Endothelial cell of umbilical vein (primary cell): ENCODE measurements at regions not wholly inside any gene's neighbourhood (a gene's known extent, or its start where the extent isn't known, plus 50 kb on each side); places are given as distances from the start of the nearest gene placed in this dataset.
"Not testable (repeated sequence)": the region's sequence is repeated elsewhere in the genome, so short reads cannot be mapped to it uniquely, and the experiment has no call there.

Experiments
- BruUV-seq: library from RNA; stranded (reverse); fragments of 400-500 nt; replicated peaks from 2 replicates; lab custom pipeline; 2021; lab: Mats Ljungman, UMichigan
- CTCF ChIA-PET: fragments of 300-600, 350-600 bp; sonication (Branson Sonifier 250); formaldehyde crosslinking; loops from one replicate; lab custom pipeline; 2021; ENCODE audit warnings: antibody characterized with exemption, inconsistent platforms; lab: Charles Lee
- POLR2A ChIA-PET: fragments of 300-600, 350-600 bp; sonication (Branson Sonifier 250); formaldehyde crosslinking; loops from one replicate; lab custom pipeline; 2021; ENCODE audit warnings: antibody characterized with exemption, inconsistent platforms; lab: Charles Lee
- DNase-seq: peaks from one replicate; pipeline ENCODE4 v3.0.0-alpha.2; 2011; ENCODE audit warnings: low read depth, low spot score
- FAIRE-seq: peaks from 2 replicates; lab custom pipeline; 2011; peaks lifted over from hg19 to GRCh38; lab: Jason Lieb, UNC
- H2AFZ ChIP-seq: 2 replicates; pipeline ENCODE4 v1.6.0; 2012; ENCODE audit warnings: low read depth, low read length, control low read depth, inconsistent platforms
- H3K27ac ChIP-seq: 2 replicates; pipeline ENCODE4 v1.5.1; 2011; ENCODE audit warnings: low read depth, mild to moderate bottlenecking, control low read depth, low read length, moderate library complexity; ENCODE audit not compliant: insufficient read depth
- H3K27me3 ChIP-seq, 2 experiments: 2 replicates each; pipeline versions ENCODE4 v1.6.0 to v1.6.1; 2011; ENCODE audit warnings: low read length in 2 of 2, mixed read lengths in 1 of 2; ENCODE audit not compliant: control insufficient read depth in 2 of 2, insufficient read depth in 2 of 2
- H3K36me3 ChIP-seq, 2 experiments: 2 replicates in 1 of 2; 3 replicates in 1 of 2; pipeline ENCODE4 v1.5.1; 2011; ENCODE audit warnings: low read length in 2 of 2, mild to moderate bottlenecking in 1 of 2, moderate library complexity in 1 of 2; ENCODE audit not compliant: control insufficient read depth in 2 of 2, insufficient read depth in 2 of 2; ENCODE audit errors: extremely low read depth in 1 of 2
- H3K4me1 ChIP-seq: 3 replicates; pipeline ENCODE4 v1.5.1; 2011; ENCODE audit warnings: mild to moderate bottlenecking, low read length; ENCODE audit not compliant: control insufficient read depth, insufficient read depth; ENCODE audit errors: extremely low read depth
- H3K4me2 ChIP-seq: 2 replicates; pipeline ENCODE4 v1.6.1; 2011; ENCODE audit warnings: low read length, control low read depth, mixed read lengths; ENCODE audit not compliant: insufficient read depth
- H3K4me3 ChIP-seq, 3 experiments: fragments of 200-600 bp in 1 of 3; sonication (generic), shearing (Covaris generic) in 1 of 3; replicated peaks in 1 of 3; 2 replicates each; pipeline ENCODE4 v1.5.1; 2011 to 2016; ENCODE audit warnings: control low read depth in 3 of 3, low read length in 3 of 3, mild to moderate bottlenecking in 2 of 3, inconsistent platforms in 1 of 3, low read depth in 1 of 3, moderate library complexity in 1 of 3; ENCODE audit not compliant: insufficient read depth in 1 of 3
- H3K79me2 ChIP-seq: 2 replicates; pipeline ENCODE4 v1.6.0; 2012; ENCODE audit warnings: low read length, inconsistent platforms; ENCODE audit not compliant: control insufficient read depth, insufficient read depth
- H3K9ac ChIP-seq: replicated peaks from 2 replicates; pipeline ENCODE3; 2011; ENCODE audit warnings: low read length, control low read depth; ENCODE audit not compliant: insufficient read depth; ENCODE audit errors: extremely low read depth
- H3K9me1 ChIP-seq: replicated peaks from 3 replicates; pipeline ENCODE4 v1.6.0; 2011; ENCODE audit warnings: mild to moderate bottlenecking, low read length; ENCODE audit not compliant: control insufficient read depth, insufficient read depth; ENCODE audit errors: extremely low read depth
- H3K9me3 ChIP-seq: replicated peaks from 2 replicates; pipeline ENCODE4 v1.5.1; 2012; ENCODE audit warnings: low read length, inconsistent platforms; ENCODE audit not compliant: control insufficient read depth, insufficient read depth
- H4K20me1 ChIP-seq: replicated peaks from 2 replicates; pipeline ENCODE3; 2011; ENCODE audit warnings: mild to moderate bottlenecking, low read length; ENCODE audit not compliant: control insufficient read depth, insufficient read depth; ENCODE audit errors: extremely low read depth
- CTCF ChIP-seq, 2 donors: IDR thresholded peaks; 1 replicate in 1 of 2; 2 replicates in 1 of 2; pipeline ENCODE4 v1.5.1; 2011; ENCODE audit warnings: low read length in 2 of 2, mild to moderate bottlenecking in 2 of 2, moderate library complexity in 2 of 2, control low read depth in 1 of 2, inconsistent platforms in 1 of 2, low read depth in 1 of 2; ENCODE audit not compliant: insufficient read depth in 1 of 2; ENCODE audit errors: extremely low read depth in 1 of 2
- EZH2 ChIP-seq: IDR thresholded peaks from 2 replicates; pipeline ENCODE4 v1.6.1; 2012; ENCODE audit warnings: borderline replicate concordance, low read depth, mild to moderate bottlenecking, moderate library complexity, low read length, inconsistent platforms; ENCODE audit not compliant: severe bottlenecking
- FOS ChIP-seq: IDR thresholded peaks from 2 replicates; pipeline ENCODE4 v1.6.1; 2011; ENCODE audit warnings: mild to moderate bottlenecking, low read length, moderate library complexity, borderline replicate concordance; ENCODE audit not compliant: insufficient read depth
- GATA2 ChIP-seq: IDR thresholded peaks from 2 replicates; pipeline ENCODE4 v1.7.0; 2011; ENCODE audit warnings: low read depth, mild to moderate bottlenecking, moderate library complexity, mixed read lengths, low read length; ENCODE audit not compliant: insufficient read length, insufficient read depth
- JUN ChIP-seq: IDR thresholded peaks from 2 replicates; pipeline ENCODE4 v1.6.1; 2011; ENCODE audit warnings: borderline replicate concordance, low read depth; ENCODE audit not compliant: insufficient read length, insufficient read depth
- MAX ChIP-seq: IDR thresholded peaks from 2 replicates; pipeline ENCODE4 v1.6.1; 2011; ENCODE audit not compliant: insufficient read depth, insufficient read length
- MYC ChIP-seq: IDR thresholded peaks from one replicate; pipeline ENCODE4 v1.6.1; 2011; ENCODE audit warnings: mild to moderate bottlenecking, low read depth, low read length
- POLR2A ChIP-seq: IDR thresholded peaks from 2 replicates; pipeline ENCODE4 v1.6.1; 2012; ENCODE audit warnings: low read depth, mild to moderate bottlenecking, control low read depth, low read length
- POLR2AphosphoS5 ChIP-seq: IDR thresholded peaks from 2 replicates; pipeline ENCODE4 v1.6.1; 2012; ENCODE audit warnings: low read depth, mild to moderate bottlenecking, control low read depth, low read length, moderate library complexity; ENCODE audit not compliant: insufficient read depth
- dilution Hi-C: fragments of 300-500 bp; cut with MboI; formaldehyde crosslinking; loops from one replicate; pipeline ENCODE4 v1.15.0; 2019; ENCODE audit warnings: low sequenced_read_pairs; ENCODE audit not compliant: extremely low pct_ligation_motif_present
- intact Hi-C: fragments of 100-400 bp; cut with micrococcal nuclease; formaldehyde crosslinking; loops from one replicate; pipeline ENCODE4 v1.10.0; 2022

GRCh38 chr20:29326376-29327070 lies 1930.9 kb upstream of the DEFB115 start:
- Histone ChIP-seq H3K9me3 (peaks cover 8% of the 10 kb centered on the region), H3K79me2 (no peaks in the 10 kb centered on the region), H3K4me2 (no peak overlapping the region), H3K4me3 (no peak overlapping the region), H3K27ac (no peak overlapping the region), H3K9ac (no peak overlapping the region), H2AFZ (no peak overlapping the region), H3K36me3 (no peaks in the 10 kb centered on the region), H3K4me1 (no peaks in the 10 kb centered on the region), H4K20me1 (no peaks in the 10 kb centered on the region), H3K27me3 (no peaks in the 10 kb centered on the region), H3K9me1 (no peaks in the 10 kb centered on the region)
- CTCF ChIA-PET = no interaction called here
- no peak for TF ChIP-seq GATA2
- no peak for TF ChIP-seq EZH2
- no peak for TF ChIP-seq POLR2AphosphoS5
- no peak for TF ChIP-seq JUN
- TF ChIP-seq MAX = no peak
- TF ChIP-seq FOS = no peak
- TF ChIP-seq CTCF (IDR thresholded peaks at IDR 0.05; ENCODE audit: extremely low read depth in 1 of 2, insufficient read depth in 1 of 2, low read depth in 1 of 2, low read length in 2 of 2) = no peak
- no peak for TF ChIP-seq POLR2A
- no peak for TF ChIP-seq MYC
- FAIRE-seq = no peak
- intact Hi-C loops = no loop called here
- DNase-seq = no peak
- BruUV-seq = no TSS peak
- dilution Hi-C loops = no loop called here
- POLR2A ChIA-PET = no interaction called here

- BruUV-seq, DNase-seq, dilution Hi-C loops, H3K9me3 ChIP-seq, H3K9ac ChIP-seq, FAIRE-seq, H3K27me3 ChIP-seq, H3K79me2 ChIP-seq, H3K36me3 ChIP-seq, intact Hi-C loops, H3K4me3 ChIP-seq, H3K27ac ChIP-seq, H3K4me2 ChIP-seq, CTCF ChIA-PET, H3K9me1 ChIP-seq, H2AFZ ChIP-seq, POLR2A ChIA-PET, H4K20me1 ChIP-seq, H3K4me1 ChIP-seq: not testable (repeated sequence)
These were observed 1929.7 kb upstream of the DEFB115 start for GRCh38 chr20:29327600-29328420.
